D721Med (cell line): ENCODE measurements at regions not wholly inside any gene's neighbourhood (a gene's known extent, or its start where the extent isn't known, plus 50 kb on each side); places are given as distances from the start of the nearest gene placed in this dataset.

Experiments
- DNase-seq: peaks from one replicate; pipeline ENCODE4 v3.0.0; 2011; ENCODE audit warnings: low spot score; ENCODE audit not compliant: insufficient read length
- FAIRE-seq: peaks from 2 replicates; lab custom pipeline; 2011; peaks lifted over from hg19 to GRCh38; lab: Jason Lieb, UNC
- CTCF ChIP-seq: IDR thresholded peaks from 2 replicates; pipeline ENCODE4 v1.5.1; 2012; ENCODE audit warnings: mild to moderate bottlenecking, control low read depth; ENCODE audit not compliant: insufficient read depth; ENCODE audit errors: missing control alignments

GRCh38 chr2:22786817-22787216 is 598.2 kb upstream of the KLHL29 start:
- no peak for DNase-seq
- no peak for TF ChIP-seq CTCF
- no peak for FAIRE-seq

- no peak for FAIRE-seq
- DNase-seq, result no peak
- TF ChIP-seq CTCF, result no peak
Observed at GRCh38 chr2:22787745-22788144, 597.2 kb upstream of the KLHL29 start.

- DNase-seq (no peak), FAIRE-seq (no peak)
- no peak for TF ChIP-seq CTCF
Observed at GRCh38 chr2:22788749-22789327, 596.1 kb upstream of the KLHL29 start.

DNA sequence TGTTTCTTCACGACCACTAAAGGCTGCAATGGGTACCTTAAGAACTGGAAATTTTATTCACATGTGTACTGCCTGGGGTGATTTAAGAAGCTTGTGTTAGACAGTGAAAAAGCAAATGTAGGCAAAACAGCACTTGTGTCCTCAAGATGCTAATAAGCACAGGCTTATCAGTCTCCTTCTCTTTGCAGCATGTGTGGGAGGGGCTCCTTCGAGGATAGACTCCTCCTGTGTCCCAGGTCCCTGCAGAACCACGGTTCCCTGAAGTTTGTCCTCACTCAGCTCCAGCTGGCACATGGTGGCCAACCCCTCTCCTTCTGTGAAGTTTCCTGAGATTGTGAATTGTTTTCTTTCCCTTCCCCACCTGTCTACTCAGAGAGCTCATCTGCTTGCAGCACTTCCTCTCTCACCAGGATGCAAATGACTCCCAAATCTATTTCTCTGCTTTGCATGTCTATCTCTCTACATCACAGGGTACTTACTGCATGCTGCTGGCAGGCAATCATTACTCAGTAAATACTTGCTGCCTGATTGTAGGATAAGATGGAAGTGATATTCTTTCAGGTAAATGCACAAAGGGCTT is 589.6 kb upstream of the KLHL29 start:
- TF ChIP-seq CTCF, result no peak
- no peak for DNase-seq
- no peak for FAIRE-seq

- no peak for DNase-seq
- TF ChIP-seq CTCF, result no peak
- FAIRE-seq, result no peak
Observed at GRCh38 chr2:22798386-22798785, 586.6 kb upstream of the KLHL29 start.

DNA sequence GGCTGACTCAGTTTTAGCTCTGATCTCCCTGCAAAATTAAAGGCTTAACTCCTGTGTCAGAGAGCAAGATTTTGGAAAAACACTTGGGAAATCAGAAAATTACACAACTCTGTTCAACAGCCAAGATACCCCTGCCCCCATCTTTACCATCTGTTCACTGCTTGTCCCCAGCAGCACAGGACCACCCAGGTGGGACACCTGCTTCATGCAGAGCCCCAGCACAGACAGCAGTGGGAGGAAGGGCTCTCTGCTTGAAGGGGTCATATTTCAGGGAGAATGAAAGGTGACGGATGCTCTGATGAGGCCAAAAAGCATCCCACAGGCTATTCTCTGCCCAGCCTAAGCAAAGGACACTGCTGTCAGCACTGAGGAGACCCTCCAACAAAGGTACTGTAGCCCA is 584.6 kb upstream of the KLHL29 start:
- no peak for DNase-seq
- no peak for FAIRE-seq

More for the DNA sequence above, 584.6 kb upstream of the KLHL29 start:
- TF ChIP-seq CTCF, result no peak
